ENCODE measurements at regions not wholly inside any gene's neighbourhood (a gene's known extent, or its start where the extent isn't known, plus 50 kb on each side); places are given as distances from the start of the nearest gene placed in this dataset.
"Not testable (repeated sequence)": the region's sequence is repeated elsewhere in the genome, so short reads cannot be mapped to it uniquely, and the experiment has no call there.

- H3K36me3 ChIP-seq (ENCODE audit: insufficient read depth, low read length) = no peaks in the 10 kb centered on the region
- H3K27ac ChIP-seq (ENCODE audit: low read depth, low read length) = no peak overlapping the region
- H3K27me3 ChIP-seq (ENCODE audit: insufficient read depth, low read length) = no peaks in the 10 kb centered on the region
- no peak overlapping the region for H3K4me3 ChIP-seq (ENCODE audit: low read depth, low read length)
- H3K79me2 ChIP-seq (ENCODE audit: control insufficient read depth, insufficient read depth, low read length, unreplicated experiment) = no peaks in the 10 kb centered on the region
- H3K4me1 ChIP-seq (ENCODE audit: control insufficient read depth, insufficient read depth, low read length, unreplicated experiment) = peaks cover 30% of the 10 kb centered on the region
- no peak overlapping the region for H2AFZ ChIP-seq (ENCODE audit: low read length, unreplicated experiment)
Measured at GRCh38 chr21:28480470-28480869, 512.2 kb downstream of the LTN1 start.

- Histone ChIP-seq H3K36me3 (ENCODE audit: insufficient read depth, low read length) (no peaks in the 10 kb centered on the region), H3K27ac (ENCODE audit: low read depth, low read length) (peak overlapping the region; percentile 1; the same call in 1 of the 2 replicates), H3K4me3 (ENCODE audit: low read depth, low read length) (no peak overlapping the region), H3K79me2 (ENCODE audit: control insufficient read depth, insufficient read depth, low read length, unreplicated experiment) (no peaks in the 10 kb centered on the region), H3K27me3 (ENCODE audit: insufficient read depth, low read length) (no peaks in the 10 kb centered on the region), H2AFZ (ENCODE audit: low read length, unreplicated experiment) (peak overlapping the region; percentile 13), H3K4me1 (ENCODE audit: control insufficient read depth, insufficient read depth, low read length, unreplicated experiment) (peaks cover 5% of the 10 kb centered on the region)
Measured at GRCh38 chr21:28473530-28474220, 519.0 kb downstream of the LTN1 start.

- not testable (repeated sequence) for H3K4me3 ChIP-seq (ENCODE audit: low read depth, low read length); H3K4me1 ChIP-seq (ENCODE audit: control insufficient read depth, insufficient read depth, low read length, unreplicated experiment); H3K36me3 ChIP-seq (ENCODE audit: insufficient read depth, low read length); H2AFZ ChIP-seq (ENCODE audit: low read length, unreplicated experiment); H3K27me3 ChIP-seq (ENCODE audit: insufficient read depth, low read length); H3K27ac ChIP-seq (ENCODE audit: low read depth, low read length); H3K79me2 ChIP-seq (ENCODE audit: control insufficient read depth, insufficient read depth, low read length, unreplicated experiment)
Measured at GRCh38 chr21:28472543-28472942, 520.1 kb downstream of the LTN1 start.

- H3K27ac ChIP-seq (ENCODE audit: low read depth, low read length) = no peak overlapping the region
- H3K4me3 ChIP-seq (ENCODE audit: low read depth, low read length) = no peak overlapping the region
- no peak overlapping the region for H2AFZ ChIP-seq (ENCODE audit: low read length, unreplicated experiment)
- no peaks in the 10 kb centered on the region for H3K36me3 ChIP-seq (ENCODE audit: insufficient read depth, low read length)
- H3K4me1 ChIP-seq (ENCODE audit: control insufficient read depth, insufficient read depth, low read length, unreplicated experiment) = no peaks in the 10 kb centered on the region
- H3K79me2 ChIP-seq (ENCODE audit: control insufficient read depth, insufficient read depth, low read length, unreplicated experiment) = no peaks in the 10 kb centered on the region
- H3K27me3 ChIP-seq (ENCODE audit: insufficient read depth, low read length) = no peaks in the 10 kb centered on the region
Measured at GRCh38 chr21:28464988-28465387, 527.7 kb downstream of the LTN1 start.

GRCh38 chr21:28464095-28464494 is 528.6 kb downstream of the LTN1 start:
- Histone ChIP-seq H3K36me3 (ENCODE audit: insufficient read depth, low read length) (no peaks in the 10 kb centered on the region), H3K27ac (ENCODE audit: low read depth, low read length) (no peak overlapping the region), H3K27me3 (ENCODE audit: insufficient read depth, low read length) (no peaks in the 10 kb centered on the region), H3K4me3 (ENCODE audit: low read depth, low read length) (no peak overlapping the region), H3K4me1 (ENCODE audit: control insufficient read depth, insufficient read depth, low read length, unreplicated experiment) (no peaks in the 10 kb centered on the region), H3K79me2 (ENCODE audit: control insufficient read depth, insufficient read depth, low read length, unreplicated experiment) (no peaks in the 10 kb centered on the region), H2AFZ (ENCODE audit: low read length, unreplicated experiment) (no peak overlapping the region)

GRCh38 chr21:28459193-28459592 is 533.5 kb downstream of the LTN1 start:
- Histone ChIP-seq H3K4me1 (ENCODE audit: control insufficient read depth, insufficient read depth, low read length, unreplicated experiment) (peaks cover 18% of the 10 kb centered on the region), H2AFZ (ENCODE audit: low read length, unreplicated experiment) (no peak overlapping the region), H3K36me3 (ENCODE audit: insufficient read depth, low read length) (no peaks in the 10 kb centered on the region), H3K27ac (ENCODE audit: low read depth, low read length) (no peak overlapping the region), H3K4me3 (ENCODE audit: low read depth, low read length) (no peak overlapping the region), H3K27me3 (ENCODE audit: insufficient read depth, low read length) (no peaks in the 10 kb centered on the region), H3K79me2 (ENCODE audit: control insufficient read depth, insufficient read depth, low read length, unreplicated experiment) (no peaks in the 10 kb centered on the region)

- no peak overlapping the region for H2AFZ ChIP-seq (ENCODE audit: low read length, unreplicated experiment)
- no peak overlapping the region for H3K4me3 ChIP-seq (ENCODE audit: low read depth, low read length)
- no peak overlapping the region for H3K27ac ChIP-seq (ENCODE audit: low read depth, low read length)
- no peaks in the 10 kb centered on the region for H3K27me3 ChIP-seq (ENCODE audit: insufficient read depth, low read length)
- peaks cover 18% of the 10 kb centered on the region for H3K4me1 ChIP-seq (ENCODE audit: control insufficient read depth, insufficient read depth, low read length, unreplicated experiment)
- no peaks in the 10 kb centered on the region for H3K79me2 ChIP-seq (ENCODE audit: control insufficient read depth, insufficient read depth, low read length, unreplicated experiment)
- no peaks in the 10 kb centered on the region for H3K36me3 ChIP-seq (ENCODE audit: insufficient read depth, low read length)
Measured at GRCh38 chr21:28458446-28458845, 534.2 kb downstream of the LTN1 start.

GRCh38 chr21:28455253-28455600 is 537.5 kb downstream of the LTN1 start:
- H3K79me2 ChIP-seq (ENCODE audit: control insufficient read depth, insufficient read depth, low read length, unreplicated experiment) = no peaks in the 10 kb centered on the region
- H3K4me1 ChIP-seq (ENCODE audit: control insufficient read depth, insufficient read depth, low read length, unreplicated experiment) = peaks cover 18% of the 10 kb centered on the region
- no peaks in the 10 kb centered on the region for H3K27me3 ChIP-seq (ENCODE audit: insufficient read depth, low read length)
- peak overlapping the region; percentile 78 for H3K27ac ChIP-seq (ENCODE audit: low read depth, low read length)
- H3K36me3 ChIP-seq (ENCODE audit: insufficient read depth, low read length) = no peaks in the 10 kb centered on the region
- peak overlapping the region; percentile 64 for H2AFZ ChIP-seq (ENCODE audit: low read length, unreplicated experiment)
- peak overlapping the region; percentile 66 for H3K4me3 ChIP-seq (ENCODE audit: low read depth, low read length)

- Histone ChIP-seq H3K79me2 (ENCODE audit: control insufficient read depth, insufficient read depth, low read length, unreplicated experiment) (no peaks in the 10 kb centered on the region), H3K36me3 (ENCODE audit: insufficient read depth, low read length) (no peaks in the 10 kb centered on the region), H3K27ac (ENCODE audit: low read depth, low read length) (peak overlapping the region; percentile 78), H2AFZ (ENCODE audit: low read length, unreplicated experiment) (peak overlapping the region; percentile 64), H3K4me3 (ENCODE audit: low read depth, low read length) (peak overlapping the region; percentile 66), H3K4me1 (ENCODE audit: control insufficient read depth, insufficient read depth, low read length, unreplicated experiment) (peaks cover 18% of the 10 kb centered on the region), H3K27me3 (ENCODE audit: insufficient read depth, low read length) (no peaks in the 10 kb centered on the region)
Measured at GRCh38 chr21:28454564-28455252, 538.0 kb downstream of the LTN1 start.

GRCh38 chr21:28447462-28447861 is 545.2 kb downstream of the LTN1 start:
- Histone ChIP-seq H2AFZ (ENCODE audit: low read length, unreplicated experiment) (no peak overlapping the region), H3K36me3 (ENCODE audit: insufficient read depth, low read length) (no peaks in the 10 kb centered on the region), H3K4me3 (ENCODE audit: low read depth, low read length) (no peak overlapping the region; the same call in 1 of the 2 replicates), H3K4me1 (ENCODE audit: control insufficient read depth, insufficient read depth, low read length, unreplicated experiment) (peaks cover 47% of the 10 kb centered on the region), H3K79me2 (ENCODE audit: control insufficient read depth, insufficient read depth, low read length, unreplicated experiment) (no peaks in the 10 kb centered on the region), H3K27me3 (ENCODE audit: insufficient read depth, low read length) (no peaks in the 10 kb centered on the region), H3K27ac (ENCODE audit: low read depth, low read length) (peak overlapping the region; percentile 96)
